ENCODE measurements at regions not wholly inside any gene's neighbourhood (a gene's known extent, or its start where the extent isn't known, plus 50 kb on each side); places are given as distances from the start of the nearest gene placed in this dataset.

- no peaks in the 10 kb centered on the region for H4K20me1 ChIP-seq (ENCODE audit: insufficient read depth, low read length)
- no peak overlapping the region for H3K27ac ChIP-seq (ENCODE audit: low read depth, low read length)
- no peak overlapping the region for H3K27ac Mint-ChIP-seq (ENCODE audit: unreplicated experiment)
- no peak overlapping the region for H3K9ac ChIP-seq (ENCODE audit: low read length)
- no peak overlapping the region for H2AFZ ChIP-seq (ENCODE audit: low read depth, low read length)
- H3K36me3 ChIP-seq (ENCODE audit: insufficient read depth, low read length) = no peaks in the 10 kb centered on the region
- peaks cover 4% of the 10 kb centered on the region for H3K9me3 ChIP-seq (ENCODE audit: insufficient read depth, low read depth, low read length)
- H3K36me3 Mint-ChIP-seq (ENCODE audit: low read depth, unreplicated experiment) = no peaks in the 10 kb centered on the region
- no peak for DNase-seq (ENCODE audit: low read depth)
- no peaks in the 10 kb centered on the region for H3K79me2 ChIP-seq (ENCODE audit: insufficient read depth, low read length)
- H3K4me1 ChIP-seq (ENCODE audit: insufficient read depth, low read length) = no peaks in the 10 kb centered on the region
- no peak overlapping the region for H3K4me3 Mint-ChIP-seq (ENCODE audit: unreplicated experiment)
- no peak overlapping the region for H3K4me3 ChIP-seq (ENCODE audit: insufficient read depth, low read depth, low read length)
- H3K27me3 ChIP-seq (ENCODE audit: insufficient read depth, low read length) = no peaks in the 10 kb centered on the region
- TF ChIP-seq EZH2 (IDR thresholded peaks at IDR 0.05; ENCODE audit: insufficient read depth, low read length) (no peak), CTCF (IDR thresholded peaks at IDR 0.05; ENCODE audit: insufficient read depth, low read depth, low read length) (no peak)
- H3K4me1 Mint-ChIP-seq (ENCODE audit: low read depth, unreplicated experiment) = no peaks in the 10 kb centered on the region
- no peaks in the 10 kb centered on the region for H3K27me3 Mint-ChIP-seq (ENCODE audit: low read depth, unreplicated experiment)
- FAIRE-seq = no peak
- no peak overlapping the region for H3K4me2 ChIP-seq (ENCODE audit: low read length)
- no peaks in the 10 kb centered on the region for H3K9me3 Mint-ChIP-seq (ENCODE audit: unreplicated experiment)
Measured at GRCh38 chr14:87847216-87847755, 145.7 kb downstream of the GALC start.

GRCh38 chr14:87840906-87841305, 152.1 kb downstream of the GALC start:
- H3K9me3 ChIP-seq (ENCODE audit: insufficient read depth, low read depth, low read length) = no peaks in the 10 kb centered on the region
- H4K20me1 ChIP-seq (ENCODE audit: insufficient read depth, low read length) = no peaks in the 10 kb centered on the region
- Mint-ChIP-seq H3K27ac (ENCODE audit: unreplicated experiment) (no peak overlapping the region), H3K27me3 (ENCODE audit: low read depth, unreplicated experiment) (no peaks in the 10 kb centered on the region), H3K4me1 (ENCODE audit: low read depth, unreplicated experiment) (no peaks in the 10 kb centered on the region), H3K36me3 (ENCODE audit: low read depth, unreplicated experiment) (no peaks in the 10 kb centered on the region), H3K4me3 (ENCODE audit: unreplicated experiment) (no peak overlapping the region), H3K9me3 (ENCODE audit: unreplicated experiment) (no peaks in the 10 kb centered on the region)
- no peaks in the 10 kb centered on the region for H3K27me3 ChIP-seq (ENCODE audit: insufficient read depth, low read length)
- H3K4me1 ChIP-seq (ENCODE audit: insufficient read depth, low read length) = no peaks in the 10 kb centered on the region
- H3K79me2 ChIP-seq (ENCODE audit: insufficient read depth, low read length) = no peaks in the 10 kb centered on the region
- no peak overlapping the region for H3K27ac ChIP-seq (ENCODE audit: low read depth, low read length)
- no peaks in the 10 kb centered on the region for H3K36me3 ChIP-seq (ENCODE audit: insufficient read depth, low read length)
- H3K4me3 ChIP-seq (ENCODE audit: insufficient read depth, low read depth, low read length) = no peak overlapping the region
- no peak overlapping the region for H2AFZ ChIP-seq (ENCODE audit: low read depth, low read length)
- H3K9ac ChIP-seq (ENCODE audit: low read length) = no peak overlapping the region
- TF ChIP-seq EZH2 (IDR thresholded peaks at IDR 0.05; ENCODE audit: insufficient read depth, low read length) = no peak
- TF ChIP-seq CTCF (IDR thresholded peaks at IDR 0.05; ENCODE audit: insufficient read depth, low read depth, low read length) = no peak
- peak; percentile 40 for DNase-seq (ENCODE audit: low read depth)
- FAIRE-seq = no peak
- H3K4me2 ChIP-seq (ENCODE audit: low read length) = no peak overlapping the region

GRCh38 chr14:87838931-87839330, 154.1 kb downstream of the GALC start:
- Histone ChIP-seq H3K4me3 (ENCODE audit: insufficient read depth, low read depth, low read length) (no peak overlapping the region), H3K9me3 (ENCODE audit: insufficient read depth, low read depth, low read length) (no peaks in the 10 kb centered on the region), H3K27ac (ENCODE audit: low read depth, low read length) (no peak overlapping the region), H3K36me3 (ENCODE audit: insufficient read depth, low read length) (no peaks in the 10 kb centered on the region), H3K27me3 (ENCODE audit: insufficient read depth, low read length) (no peaks in the 10 kb centered on the region), H3K4me1 (ENCODE audit: insufficient read depth, low read length) (no peaks in the 10 kb centered on the region), H2AFZ (ENCODE audit: low read depth, low read length) (no peak overlapping the region), H3K4me2 (ENCODE audit: low read length) (no peak overlapping the region), H3K79me2 (ENCODE audit: insufficient read depth, low read length) (no peaks in the 10 kb centered on the region), H3K9ac (ENCODE audit: low read length) (no peak overlapping the region), H4K20me1 (ENCODE audit: insufficient read depth, low read length) (no peaks in the 10 kb centered on the region)
- Mint-ChIP-seq H3K4me3 (ENCODE audit: unreplicated experiment) (no peak overlapping the region), H3K36me3 (ENCODE audit: low read depth, unreplicated experiment) (no peaks in the 10 kb centered on the region), H3K4me1 (ENCODE audit: low read depth, unreplicated experiment) (no peaks in the 10 kb centered on the region), H3K27me3 (ENCODE audit: low read depth, unreplicated experiment) (no peaks in the 10 kb centered on the region), H3K27ac (ENCODE audit: unreplicated experiment) (no peak overlapping the region), H3K9me3 (ENCODE audit: unreplicated experiment) (no peaks in the 10 kb centered on the region)
- FAIRE-seq (no peak), DNase-seq (ENCODE audit: low read depth) (no peak)
- TF ChIP-seq CTCF (IDR thresholded peaks at IDR 0.05; ENCODE audit: insufficient read depth, low read depth, low read length) = no peak
- TF ChIP-seq EZH2 (IDR thresholded peaks at IDR 0.05; ENCODE audit: insufficient read depth, low read length) = no peak
